CD14-positive monocyte (primary cell): ENCODE measurements at regions not wholly inside any gene's neighbourhood (a gene's known extent, or its start where the extent isn't known, plus 50 kb on each side); places are given as distances from the start of the nearest gene placed in this dataset.

ENCODE experiments used
- DNase-seq, 3 donors: peaks; one replicate each; pipeline ENCODE4 v3.0.0-alpha.2; 2011 to 2022
- H2AFZ ChIP-seq: 2 replicates; pipeline ENCODE4 v1.6.0; 2012; ENCODE audit warnings: mild to moderate bottlenecking, low read depth, low read length, inconsistent platforms; ENCODE audit not compliant: insufficient read depth, poor library complexity, severe bottlenecking
- H3K27ac ChIP-seq, 2 donors: 1 replicate in 1 of 2; 2 replicates in 1 of 2; pipeline ENCODE4 v1.5.1; 2012 to 2013; ENCODE audit warnings: low read length in 2 of 2, control low read depth in 1 of 2, inconsistent platforms in 1 of 2, low read depth in 1 of 2, mild to moderate bottlenecking in 1 of 2
- H3K27me3 ChIP-seq, 2 donors: one replicate each; pipeline versions ENCODE4 v1.6.0 to v1.6.1; 2011 to 2013; ENCODE audit warnings: low read length in 2 of 2; ENCODE audit not compliant: control insufficient read depth in 2 of 2, insufficient read depth in 2 of 2
- H3K36me3 ChIP-seq, 2 donors: replicated peaks in 1 of 2; 1 replicate in 1 of 2; 2 replicates in 1 of 2; pipeline versions ENCODE4 v1.5.1 to v1.6.1; 2012 to 2013; ENCODE audit warnings: low read length in 2 of 2, control low read depth in 1 of 2, inconsistent platforms in 1 of 2, mild to moderate bottlenecking in 1 of 2; ENCODE audit not compliant: insufficient read depth in 2 of 2, control insufficient read depth in 1 of 2
- H3K4me1 ChIP-seq, 2 donors: 1 replicate in 1 of 2; 2 replicates in 1 of 2; pipeline versions ENCODE4 v1.5.1 to v1.6.1; 2012 to 2013; ENCODE audit warnings: low read length in 2 of 2, control low read depth in 1 of 2, inconsistent platforms in 1 of 2, mild to moderate bottlenecking in 1 of 2, moderate library complexity in 1 of 2; ENCODE audit not compliant: insufficient read depth in 2 of 2, control insufficient read depth in 1 of 2
- H3K4me2 ChIP-seq: replicated peaks from 2 replicates; pipeline ENCODE3; 2012; ENCODE audit warnings: low read length, moderate library complexity, mild to moderate bottlenecking; ENCODE audit not compliant: poor library complexity, severe bottlenecking; ENCODE audit errors: extremely low read depth
- H3K4me3 ChIP-seq, 3 experiments: fragments of 200-600 bp in 1 of 3; sonication (generic) in 1 of 3; replicated peaks in 1 of 3; 1 replicate in 2 of 3; 2 replicates in 1 of 3; pipeline ENCODE4 v1.5.1; 2011 to 2013; ENCODE audit warnings: low read length in 3 of 3, mild to moderate bottlenecking in 3 of 3, control low read depth in 2 of 3, low read depth in 2 of 3, inconsistent platforms in 1 of 3, moderate library complexity in 1 of 3
- H3K79me2 ChIP-seq: 2 replicates; pipeline ENCODE4 v1.6.0; 2012; ENCODE audit warnings: mild to moderate bottlenecking, control low read depth, inconsistent platforms, low read length, moderate library complexity; ENCODE audit not compliant: insufficient read depth
- H3K9ac ChIP-seq: 2 replicates; pipeline ENCODE4 v1.6.0; 2017; ENCODE audit warnings: low read length, mild to moderate bottlenecking; ENCODE audit not compliant: insufficient read depth, poor library complexity, severe bottlenecking
- H3K9me3 ChIP-seq, 2 donors: replicated peaks in 1 of 2; 1 replicate in 1 of 2; 2 replicates in 1 of 2; pipeline versions ENCODE4 v1.5.1 to v1.6.1; 2012 to 2013; ENCODE audit warnings: low read length in 2 of 2, control low read depth in 1 of 2; ENCODE audit not compliant: control insufficient read depth in 1 of 2, insufficient read depth in 1 of 2
- H4K20me1 ChIP-seq: 2 replicates; pipeline ENCODE4 v1.6.0; 2012; ENCODE audit warnings: mild to moderate bottlenecking, low read length, control low read depth, moderate library complexity; ENCODE audit not compliant: insufficient read depth
- H3K27ac Mint-ChIP-seq, 7 donors: one replicate each; pipeline ENCODE4 v1.8.0; 2020; ENCODE audit warnings: mild to moderate bottlenecking in 7 of 7, mixed read lengths in 7 of 7, moderate library complexity in 6 of 7, inconsistent platforms in 2 of 7
- H3K27me3 Mint-ChIP-seq, 3 donors: one replicate each; pipeline ENCODE4 v1.8.0; 2021 to 2022; ENCODE audit warnings: low read depth in 3 of 3, mild to moderate bottlenecking in 3 of 3, mixed read lengths in 3 of 3, moderate library complexity in 3 of 3, inconsistent platforms in 1 of 3
- H3K36me3 Mint-ChIP-seq, 2 donors: one replicate each; pipeline ENCODE4 v1.8.0; 2020; ENCODE audit warnings: mixed read lengths in 2 of 2, inconsistent platforms in 1 of 2, mild to moderate bottlenecking in 1 of 2
- H3K4me1 Mint-ChIP-seq: one replicate; pipeline ENCODE4 v1.8.0; 2020; ENCODE audit warnings: mild to moderate bottlenecking, mixed read lengths
- H3K4me3 Mint-ChIP-seq, 2 donors: one replicate each; pipeline ENCODE4 v1.8.0; 2020; ENCODE audit warnings: mild to moderate bottlenecking in 2 of 2, mixed read lengths in 2 of 2, moderate library complexity in 1 of 2
- H3K9me3 Mint-ChIP-seq, 7 donors: one replicate each; pipeline ENCODE4 v1.8.0; 2020 to 2022; ENCODE audit warnings: mixed read lengths in 7 of 7, mild to moderate bottlenecking in 6 of 7, moderate library complexity in 6 of 7, inconsistent platforms in 2 of 7
- CTCF ChIP-seq: fragments of 200-600 bp; IDR thresholded peaks from one replicate; pipeline ENCODE4 v1.8.0; 2022; ENCODE audit warnings: antibody characterized with exemption, mild to moderate bottlenecking
- WGBS: methylation state at CpG from one replicate; pipeline ENCODE4 v1.1.5; 2013; ENCODE audit warnings: missing lambda C conversion rate; ENCODE audit not compliant: insufficient coverage; 5-methylcytosine and 5-hydroxymethylcytosine counted together
- intact Hi-C, 2 donors: fragments of 100-400 bp; cut with micrococcal nuclease; formaldehyde crosslinking; loops; one replicate each; pipeline versions ENCODE4 v1.15.0 to v1.15.1; 2023

DNA sequence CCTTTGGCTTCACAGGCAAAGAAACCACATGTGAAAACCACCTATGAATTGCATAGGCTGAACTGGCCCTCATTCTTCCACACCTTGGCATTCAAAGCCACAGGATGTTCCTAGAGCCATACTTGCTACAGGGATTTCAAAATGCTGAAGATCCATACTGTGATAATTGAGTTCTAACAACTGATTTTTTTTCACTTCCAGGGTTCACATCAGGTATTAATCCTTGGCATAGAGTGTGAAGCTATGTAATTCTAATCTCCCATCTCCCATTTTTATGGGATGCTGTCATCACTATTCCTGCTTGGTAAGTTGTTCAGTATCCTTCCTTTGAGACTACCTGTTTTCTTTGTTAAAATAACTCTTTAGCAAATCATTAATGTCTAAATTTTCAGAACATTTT is 1569.2 kb upstream of the ADGRL3 start:
- Mint-ChIP-seq H3K27me3 (no peaks in the 10 kb centered on the region), H3K9me3 (peaks cover 0 to 10% (median 4%) of the 10 kb centered on the region in 7 donors), H3K4me1 (no peaks in the 10 kb centered on the region), H3K27ac (no peak overlapping the region), H3K36me3 (no peaks in the 10 kb centered on the region), H3K4me3 (no peak overlapping the region)
- no peak for DNase-seq
- Histone ChIP-seq H3K36me3 (no peaks in the 10 kb centered on the region), H3K9ac (no peak overlapping the region), H3K79me2 (no peaks in the 10 kb centered on the region), H2AFZ (no peak overlapping the region), H4K20me1 (no peaks in the 10 kb centered on the region), H3K27ac (no peak overlapping the region), H3K9me3 (peaks cover 4 to 5% of the 10 kb centered on the region in 2 donors), H3K4me3 (no peak overlapping the region), H3K27me3 (no peaks in the 10 kb centered on the region), H3K4me2 (no peak overlapping the region), H3K4me1 (no peaks in the 10 kb centered on the region)
- TF ChIP-seq CTCF, result no peak
- intact Hi-C loops, result no loop called here

DNA sequence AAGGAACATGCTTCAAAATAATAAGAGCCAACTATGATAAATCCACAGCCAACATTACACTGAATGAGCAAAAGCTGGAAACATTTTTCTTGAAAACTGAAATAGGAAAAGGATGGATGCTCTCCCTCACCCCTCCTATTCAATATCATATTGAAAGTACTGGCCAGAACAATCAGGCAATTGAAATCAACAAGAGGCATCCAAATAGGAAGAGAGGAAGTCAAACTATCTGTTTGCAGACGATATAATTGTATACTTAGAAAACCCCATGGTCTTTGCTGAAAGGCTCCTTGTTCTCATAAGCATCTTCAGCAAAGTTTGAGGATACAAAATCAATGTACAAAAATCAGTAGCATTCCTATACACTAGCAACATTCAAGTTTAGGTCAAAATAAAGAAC is 1562.5 kb upstream of the ADGRL3 start:
- no peaks in the 10 kb centered on the region for H4K20me1 ChIP-seq
- H3K4me1 Mint-ChIP-seq, result no peaks in the 10 kb centered on the region
- no peak overlapping the region for H2AFZ ChIP-seq
- DNase-seq, result no peak
- no peak overlapping the region for H3K4me3 ChIP-seq
- H3K36me3 Mint-ChIP-seq, result no peaks in the 10 kb centered on the region
- no peaks in the 10 kb centered on the region for H3K36me3 ChIP-seq
- H3K9me3 ChIP-seq, result peaks cover 0 to 5% of the 10 kb centered on the region in 2 donors
- intact Hi-C loops, result no loop called here
- H3K4me2 ChIP-seq, result no peak overlapping the region
- no peaks in the 10 kb centered on the region for H3K27me3 Mint-ChIP-seq
- peaks cover 0 to 12% (median 2%) of the 10 kb centered on the region in 7 donors for H3K9me3 Mint-ChIP-seq
- no CpG with 5 or more reads among the region's 1 CpG for WGBS
- H3K4me3 Mint-ChIP-seq, result no peak overlapping the region
- no peak overlapping the region for H3K27ac Mint-ChIP-seq
- H3K4me1 ChIP-seq, result no peaks in the 10 kb centered on the region
- no peak overlapping the region for H3K9ac ChIP-seq
- H3K27ac ChIP-seq, result no peak overlapping the region
- H3K27me3 ChIP-seq, result no peaks in the 10 kb centered on the region
- no peak for TF ChIP-seq CTCF
- no peaks in the 10 kb centered on the region for H3K79me2 ChIP-seq
